Endodermal cell (in vitro differentiated cells): ENCODE measurements at regions not wholly inside any gene's neighbourhood (a gene's known extent, or its start where the extent isn't known, plus 50 kb on each side); places are given as distances from the start of the nearest gene placed in this dataset.

ENCODE experiments used
- DNase-seq: peaks from one replicate; pipeline ENCODE4 v3.0.0-alpha.2; 2017
- H3K27ac ChIP-seq: 2 replicates; pipeline ENCODE4 v1.5.1; 2013; ENCODE audit warnings: mild to moderate bottlenecking, low read depth, low read length, moderate library complexity
- H3K27me3 ChIP-seq: 2 replicates; pipeline ENCODE4 v1.6.1; 2013; ENCODE audit warnings: mild to moderate bottlenecking, low read length, moderate library complexity; ENCODE audit not compliant: insufficient read depth, control insufficient read depth, poor library complexity, severe bottlenecking
- H3K36me3 ChIP-seq: 2 replicates; pipeline ENCODE4 v1.7.0; 2013; ENCODE audit warnings: mild to moderate bottlenecking, low read length, moderate library complexity; ENCODE audit not compliant: control insufficient read depth, insufficient read depth
- H3K4me1 ChIP-seq: one replicate; pipeline ENCODE4 v1.7.0; 2013; ENCODE audit warnings: low read length; ENCODE audit not compliant: control insufficient read depth, insufficient read depth
- H3K4me3 ChIP-seq: 2 replicates; pipeline ENCODE4 v1.5.1; 2013; ENCODE audit warnings: mild to moderate bottlenecking, low read length, moderate library complexity
- H3K9ac ChIP-seq: 2 replicates; pipeline ENCODE4 v1.6.1; 2013; ENCODE audit warnings: mild to moderate bottlenecking, low read length, moderate library complexity; ENCODE audit not compliant: poor library complexity, severe bottlenecking; ENCODE audit errors: extremely low read depth
- H3K9me3 ChIP-seq: 2 replicates; pipeline ENCODE4 v1.6.1; 2013; ENCODE audit warnings: mild to moderate bottlenecking, low read length, moderate library complexity; ENCODE audit not compliant: control insufficient read depth
- H3K27ac Mint-ChIP-seq: 2 replicates; pipeline ENCODE4 v1.8.0; 2020; ENCODE audit warnings: mixed read lengths
- H3K27me3 Mint-ChIP-seq: 2 replicates; pipeline ENCODE4 v1.8.0; 2021; ENCODE audit warnings: mild to moderate bottlenecking, mixed read lengths; ENCODE audit not compliant: insufficient read depth
- H3K36me3 Mint-ChIP-seq: 2 replicates; pipeline ENCODE4 v1.8.0; 2020; ENCODE audit warnings: low read depth, mixed read lengths
- H3K4me1 Mint-ChIP-seq: 2 replicates; pipeline ENCODE4 v1.8.0; 2020; ENCODE audit warnings: mixed read lengths
- H3K4me3 Mint-ChIP-seq: 2 replicates; pipeline ENCODE4 v1.8.0; 2020; ENCODE audit warnings: mild to moderate bottlenecking, moderate library complexity, mixed read lengths
- H3K9me3 Mint-ChIP-seq: 2 replicates; pipeline ENCODE4 v1.8.0; 2020; ENCODE audit warnings: mild to moderate bottlenecking, mixed read lengths
- WGBS, 2 experiments: methylation state at CpG; one replicate each; pipeline versions ENCODE4 v1.1.5 to v1.1.7; 2013; ENCODE audit warnings: missing lambda C conversion rate in 2 of 2, mixed read lengths in 1 of 2; ENCODE audit not compliant: insufficient coverage in 1 of 2, insufficient read length in 1 of 2; 5-methylcytosine and 5-hydroxymethylcytosine counted together
- TF ChIP-seq, protein P1 (sequence below): fragments of 200-600 bp; sonication (generic); conservative IDR thresholded peaks from 2 replicates; pipeline ENCODE4 v1.5.0; 2021; ENCODE audit warnings: antibody characterized with exemption, mild to moderate bottlenecking

DNA sequence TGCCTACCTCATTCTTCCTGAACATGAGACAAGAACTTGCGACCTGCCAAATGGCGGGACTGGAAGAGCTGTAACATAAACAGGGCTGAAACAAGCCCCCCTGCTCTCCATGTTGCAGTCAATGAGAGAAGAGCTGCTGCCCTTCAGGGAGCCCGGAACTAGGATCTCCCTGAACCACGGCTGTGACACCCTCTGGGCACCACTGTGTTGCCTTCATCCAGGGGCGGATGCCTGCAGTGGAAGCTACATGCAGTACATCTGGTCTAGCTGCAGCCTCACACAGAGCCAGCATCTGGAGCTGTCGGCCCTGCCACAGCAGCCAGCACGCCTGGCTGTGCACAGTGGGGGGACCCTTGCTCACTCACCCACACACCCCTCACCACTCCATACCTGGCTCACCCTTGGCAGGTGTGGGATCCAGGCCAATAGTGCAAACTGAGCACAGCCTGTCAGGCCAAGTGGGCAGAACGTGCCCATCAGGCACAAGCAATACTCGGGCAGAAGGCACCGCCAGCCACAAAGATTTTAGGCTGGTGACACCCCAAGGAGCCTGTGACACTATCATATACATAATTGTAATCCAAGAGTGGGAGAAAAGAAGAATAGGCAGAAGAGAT lies 451.3 kb downstream of the HTR1B start:
- Mint-ChIP-seq H3K27ac (no peak overlapping the region), H3K36me3 (no peaks in the 10 kb centered on the region), H3K4me1 (no peaks in the 10 kb centered on the region), H3K4me3 (no peak overlapping the region), H3K27me3 (no peaks in the 10 kb centered on the region), H3K9me3 (peaks cover 5% of the 10 kb centered on the region)
- WGBS, 2 experiments: 60 to 90% methylated on average over 1 to 10 of the region's 10 CpGs
- TF ChIP-seq, protein P1, sequence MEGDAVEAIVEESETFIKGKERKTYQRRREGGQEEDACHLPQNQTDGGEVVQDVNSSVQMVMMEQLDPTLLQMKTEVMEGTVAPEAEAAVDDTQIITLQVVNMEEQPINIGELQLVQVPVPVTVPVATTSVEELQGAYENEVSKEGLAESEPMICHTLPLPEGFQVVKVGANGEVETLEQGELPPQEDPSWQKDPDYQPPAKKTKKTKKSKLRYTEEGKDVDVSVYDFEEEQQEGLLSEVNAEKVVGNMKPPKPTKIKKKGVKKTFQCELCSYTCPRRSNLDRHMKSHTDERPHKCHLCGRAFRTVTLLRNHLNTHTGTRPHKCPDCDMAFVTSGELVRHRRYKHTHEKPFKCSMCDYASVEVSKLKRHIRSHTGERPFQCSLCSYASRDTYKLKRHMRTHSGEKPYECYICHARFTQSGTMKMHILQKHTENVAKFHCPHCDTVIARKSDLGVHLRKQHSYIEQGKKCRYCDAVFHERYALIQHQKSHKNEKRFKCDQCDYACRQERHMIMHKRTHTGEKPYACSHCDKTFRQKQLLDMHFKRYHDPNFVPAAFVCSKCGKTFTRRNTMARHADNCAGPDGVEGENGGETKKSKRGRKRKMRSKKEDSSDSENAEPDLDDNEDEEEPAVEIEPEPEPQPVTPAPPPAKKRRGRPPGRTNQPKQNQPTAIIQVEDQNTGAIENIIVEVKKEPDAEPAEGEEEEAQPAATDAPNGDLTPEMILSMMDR: no peak
- no peaks in the 10 kb centered on the region for H3K9me3 ChIP-seq
- no peak overlapping the region for H3K27ac ChIP-seq
- no peaks in the 10 kb centered on the region for H3K27me3 ChIP-seq
- no peak overlapping the region for H3K4me3 ChIP-seq
- no peaks in the 10 kb centered on the region for H3K36me3 ChIP-seq
- no peaks in the 10 kb centered on the region for H3K4me1 ChIP-seq
- no peak for DNase-seq
- no peak overlapping the region for H3K9ac ChIP-seq

DNA sequence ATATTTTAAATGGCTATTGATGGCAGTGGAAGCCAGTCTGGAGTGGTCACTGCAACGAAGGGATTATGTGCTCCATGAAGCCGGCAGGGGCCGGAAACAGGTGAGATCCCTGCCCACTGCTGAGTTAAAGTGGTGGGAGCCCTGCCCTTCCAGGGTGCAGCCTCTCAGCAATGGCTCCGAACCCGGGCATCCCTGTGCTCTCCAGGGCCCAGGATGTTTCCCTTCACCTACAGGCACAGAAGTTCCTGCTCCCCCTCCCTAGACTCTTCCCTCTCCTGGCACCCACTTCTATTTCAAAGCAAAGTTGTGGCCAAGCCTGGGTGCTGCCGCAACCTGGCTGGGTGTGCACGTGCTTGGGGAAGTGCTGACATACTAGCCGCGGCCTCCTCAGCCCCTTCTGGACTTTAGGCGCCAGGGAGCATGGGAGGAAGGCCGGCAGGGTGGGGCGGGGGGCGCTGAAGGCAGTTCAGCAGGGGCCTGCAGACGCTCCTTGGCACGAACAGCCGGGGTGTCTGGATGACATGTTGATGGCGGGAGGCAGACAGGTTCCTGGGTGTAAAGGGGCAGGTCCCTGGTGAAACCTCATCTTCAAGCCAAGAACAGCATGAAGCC lies 452.3 kb downstream of the HTR1B start:
- Mint-ChIP-seq H3K9me3 (peaks cover 5% of the 10 kb centered on the region), H3K4me3 (no peak overlapping the region), H3K27ac (no peak overlapping the region), H3K4me1 (no peaks in the 10 kb centered on the region), H3K36me3 (no peaks in the 10 kb centered on the region), H3K27me3 (no peaks in the 10 kb centered on the region)
- no peak overlapping the region for H3K9ac ChIP-seq
- no peaks in the 10 kb centered on the region for H3K36me3 ChIP-seq
- peak; percentile 44 for DNase-seq
- H3K4me3 ChIP-seq: no peak overlapping the region
- H3K27ac ChIP-seq: no peak overlapping the region
- H3K4me1 ChIP-seq: no peaks in the 10 kb centered on the region
- H3K9me3 ChIP-seq: no peaks in the 10 kb centered on the region
- H3K27me3 ChIP-seq: no peaks in the 10 kb centered on the region
- 92 to 100% methylated on average over 3 to 17 of the region's 17 CpGs for WGBS, 2 experiments
- TF ChIP-seq, protein P1: no peak

DNA sequence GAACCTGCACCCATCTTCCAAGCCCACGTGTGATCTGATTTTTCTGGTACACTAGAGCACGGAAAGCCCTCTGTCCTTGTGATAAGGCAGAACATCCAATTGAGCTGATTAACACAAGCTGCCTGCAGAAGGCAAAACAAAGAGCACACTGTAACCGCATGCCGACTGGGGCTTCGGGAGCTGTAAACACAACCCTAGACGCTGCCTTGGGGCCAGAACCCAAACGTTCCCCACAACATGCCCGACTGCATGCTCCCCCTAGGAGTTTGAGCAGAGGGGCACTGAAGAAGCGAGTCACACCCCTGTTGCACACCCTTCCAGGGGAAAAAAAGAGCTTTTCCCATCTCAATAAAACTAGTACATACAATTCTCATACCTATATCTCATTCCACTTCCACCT lies 470.7 kb downstream of the HTR1B start:
- Mint-ChIP-seq H3K9me3 (peaks cover 3% of the 10 kb centered on the region), H3K4me3 (no peak overlapping the region), H3K27me3 (no peaks in the 10 kb centered on the region), H3K27ac (no peak overlapping the region), H3K36me3 (no peaks in the 10 kb centered on the region), H3K4me1 (no peaks in the 10 kb centered on the region)
- H3K9ac ChIP-seq: no peak overlapping the region
- no peaks in the 10 kb centered on the region for H3K36me3 ChIP-seq
- 82 to 89% methylated on average over 3 to 9 of the region's 9 CpGs for WGBS, 2 experiments
- no peaks in the 10 kb centered on the region for H3K27me3 ChIP-seq
- H3K27ac ChIP-seq: no peak overlapping the region
- TF ChIP-seq, protein P1: peak; percentile 25
- DNase-seq: no peak
- H3K4me1 ChIP-seq: no peaks in the 10 kb centered on the region
- H3K4me3 ChIP-seq: no peak overlapping the region
- H3K9me3 ChIP-seq: no peaks in the 10 kb centered on the region
